Ectodermal cell (in vitro differentiated cells): ENCODE measurements at regions not wholly inside any gene's neighbourhood (a gene's known extent, or its start where the extent isn't known, plus 50 kb on each side); places are given as distances from the start of the nearest gene placed in this dataset.

Experiments
- H3K27ac ChIP-seq: 2 replicates; pipeline ENCODE4 v1.7.0; 2013; ENCODE audit warnings: mild to moderate bottlenecking, low read depth, low read length; ENCODE audit not compliant: insufficient read depth, poor library complexity, severe bottlenecking
- H3K27me3 ChIP-seq: 2 replicates; pipeline ENCODE4 v1.7.0; 2013; ENCODE audit warnings: mild to moderate bottlenecking, low read length; ENCODE audit not compliant: insufficient read depth, control insufficient read depth, poor library complexity, severe bottlenecking
- H3K36me3 ChIP-seq: one replicate; pipeline ENCODE4 v1.7.0; 2013; ENCODE audit warnings: low read length; ENCODE audit not compliant: control insufficient read depth, insufficient read depth
- H3K4me1 ChIP-seq: one replicate; pipeline ENCODE4 v1.7.0; 2013; ENCODE audit warnings: low read length; ENCODE audit not compliant: control insufficient read depth, insufficient read depth
- H3K4me3 ChIP-seq: 2 replicates; pipeline ENCODE4 v1.7.0; 2013; ENCODE audit warnings: low read depth, low read length, control low read depth; ENCODE audit not compliant: insufficient read depth
- H3K9me3 ChIP-seq: 2 replicates; pipeline ENCODE4 v1.7.0; 2013; ENCODE audit warnings: mild to moderate bottlenecking, low read length, moderate library complexity; ENCODE audit not compliant: control insufficient read depth
- WGBS, 2 experiments: methylation state at CpG; one replicate each; pipeline ENCODE4 v1.1.7; 2013; ENCODE audit warnings: missing lambda C conversion rate in 2 of 2; 5-methylcytosine and 5-hydroxymethylcytosine counted together

- H3K4me3 ChIP-seq: no peak overlapping the region
- no peak overlapping the region for H3K27ac ChIP-seq
- H3K27me3 ChIP-seq: no peaks in the 10 kb centered on the region
- H3K9me3 ChIP-seq: no peaks in the 10 kb centered on the region
- no peaks in the 10 kb centered on the region for H3K36me3 ChIP-seq
- no peaks in the 10 kb centered on the region for H3K4me1 ChIP-seq
Observed at GRCh38 chr9:115717298-115717697, 436.3 kb upstream of the PAPPA start.

GRCh38 chr9:115717711-115718173, 435.8 kb upstream of the PAPPA start:
- Histone ChIP-seq H3K27me3 (no peaks in the 10 kb centered on the region), H3K36me3 (no peaks in the 10 kb centered on the region), H3K4me1 (no peaks in the 10 kb centered on the region), H3K4me3 (no peak overlapping the region), H3K27ac (no peak overlapping the region), H3K9me3 (no peaks in the 10 kb centered on the region)
- WGBS, 2 experiments: 91 to 92% methylated on average over 1 of the region's 1 CpG

GRCh38 chr9:115730396-115730795, 423.2 kb upstream of the PAPPA start:
- no peak overlapping the region for H3K27ac ChIP-seq
- H3K27me3 ChIP-seq: no peaks in the 10 kb centered on the region
- H3K9me3 ChIP-seq: no peaks in the 10 kb centered on the region
- H3K4me3 ChIP-seq: no peak overlapping the region
- H3K36me3 ChIP-seq: no peaks in the 10 kb centered on the region
- WGBS, 2 experiments: 64 to 78% methylated on average over 1 to 2 of the region's 4 CpGs
- no peaks in the 10 kb centered on the region for H3K4me1 ChIP-seq

- 73 to 90% methylated on average over 1 of the region's 1 CpG for WGBS, 2 experiments
- H3K27me3 ChIP-seq: no peaks in the 10 kb centered on the region
- no peaks in the 10 kb centered on the region for H3K9me3 ChIP-seq
- no peak overlapping the region for H3K27ac ChIP-seq
- H3K36me3 ChIP-seq: no peaks in the 10 kb centered on the region
- no peaks in the 10 kb centered on the region for H3K4me1 ChIP-seq
- H3K4me3 ChIP-seq: no peak overlapping the region
Observed at GRCh38 chr9:115730845-115731244, 422.7 kb upstream of the PAPPA start.

GRCh38 chr9:115733318-115734110, 420.1 kb upstream of the PAPPA start:
- H3K4me1 ChIP-seq: no peaks in the 10 kb centered on the region
- 71% methylated on average over 3 to 4 of the region's 4 CpGs for WGBS, 2 experiments
- H3K4me3 ChIP-seq: no peak overlapping the region
- no peak overlapping the region for H3K27ac ChIP-seq
- no peaks in the 10 kb centered on the region for H3K9me3 ChIP-seq
- H3K36me3 ChIP-seq: no peaks in the 10 kb centered on the region
- H3K27me3 ChIP-seq: no peaks in the 10 kb centered on the region

GRCh38 chr9:115739096-115739875, 414.3 kb upstream of the PAPPA start:
- Histone ChIP-seq H3K27me3 (no peaks in the 10 kb centered on the region), H3K4me1 (no peaks in the 10 kb centered on the region), H3K36me3 (no peaks in the 10 kb centered on the region), H3K9me3 (no peaks in the 10 kb centered on the region), H3K4me3 (no peak overlapping the region), H3K27ac (no peak overlapping the region)
- 92 to 97% methylated on average over 6 to 7 of the region's 7 CpGs for WGBS, 2 experiments

- H3K4me1 ChIP-seq: no peaks in the 10 kb centered on the region
- H3K27ac ChIP-seq: no peak overlapping the region
- H3K9me3 ChIP-seq: no peaks in the 10 kb centered on the region
- no peak overlapping the region for H3K4me3 ChIP-seq
- no peaks in the 10 kb centered on the region for H3K36me3 ChIP-seq
- 78 to 89% methylated on average over 1 of the region's 1 CpG for WGBS, 2 experiments
- H3K27me3 ChIP-seq: no peaks in the 10 kb centered on the region
Observed at GRCh38 chr9:115740986-115741385, 412.6 kb upstream of the PAPPA start.

- no peak overlapping the region for H3K4me3 ChIP-seq
- WGBS, 2 experiments: 91 to 92% methylated on average over 25 of the region's 25 CpGs
- H3K4me1 ChIP-seq: no peaks in the 10 kb centered on the region
- no peaks in the 10 kb centered on the region for H3K36me3 ChIP-seq
- no peak overlapping the region for H3K27ac ChIP-seq
- no peaks in the 10 kb centered on the region for H3K9me3 ChIP-seq
- no peaks in the 10 kb centered on the region for H3K27me3 ChIP-seq
Observed at GRCh38 chr9:115743709-115744605, 409.6 kb upstream of the PAPPA start.

GRCh38 chr9:115746496-115746895, 407.1 kb upstream of the PAPPA start:
- H3K36me3 ChIP-seq: no peaks in the 10 kb centered on the region
- no peaks in the 10 kb centered on the region for H3K9me3 ChIP-seq
- no peaks in the 10 kb centered on the region for H3K27me3 ChIP-seq
- 93 to 96% methylated on average over 5 to 6 of the region's 6 CpGs for WGBS, 2 experiments
- H3K4me1 ChIP-seq: no peaks in the 10 kb centered on the region
- H3K27ac ChIP-seq: no peak overlapping the region
- no peak overlapping the region for H3K4me3 ChIP-seq

- 84 to 96% methylated on average over 1 of the region's 1 CpG for WGBS, 2 experiments
- Histone ChIP-seq H3K36me3 (no peaks in the 10 kb centered on the region), H3K27me3 (no peaks in the 10 kb centered on the region), H3K27ac (no peak overlapping the region), H3K9me3 (no peaks in the 10 kb centered on the region), H3K4me3 (no peak overlapping the region), H3K4me1 (no peaks in the 10 kb centered on the region)
Observed at GRCh38 chr9:115747731-115748130, 405.9 kb upstream of the PAPPA start.
